Spleen (tissue), 7 donors: ENCODE measurements at regions not wholly inside any gene's neighbourhood (a gene's known extent, or its start where the extent isn't known, plus 50 kb on each side); places are given as distances from the start of the nearest gene placed in this dataset.

Experiments used
- CTCF ChIP-seq, 11 experiments: fragments of 200-600 bp in 7 of 11; fragments of 450-650 bp in 4 of 11; sonication (generic) in 4 of 11; IDR thresholded peaks in 8 of 11; conservative IDR thresholded peaks in 3 of 11; 1 replicate in 7 of 11; 2 replicates in 4 of 11; pipeline versions ENCODE4 v1.4.0 to v1.8.0; 2016 to 2021; ENCODE audit warnings: antibody characterized with exemption in 11 of 11, inconsistent platforms in 4 of 11, mild to moderate bottlenecking in 1 of 11
- POLR2A ChIP-seq, 3 donors: fragments of 450-650 bp; IDR thresholded peaks; one replicate each; pipeline ENCODE4 v1.5.1; 2017; ENCODE audit warnings: antibody characterized with exemption in 3 of 3, mild to moderate bottlenecking in 1 of 3
- POLR2AphosphoS5 ChIP-seq, 3 donors: sonication (generic); formaldehyde crosslinking; IDR thresholded peaks; one replicate each; pipeline ENCODE4 v1.5.1; 2017; ENCODE audit warnings: antibody characterized with exemption in 3 of 3
- donor health status: DM: no; HTN: no; CAD: no; lungs with moderate emphysema.
- donor health status: DM: no; HTN: no; CAD: no.
- donor health status: DM: no; HTN: no; CAD: no.

GRCh38 chr6:144873623-144874378 is 588.7 kb downstream of the UTRN start:
- no peak for TF ChIP-seq CTCF (IDR thresholded peaks at IDR 0.05 in 8 of 11, conservative IDR thresholded peaks at IDR 0.05 in 3 of 11)
- no peak for TF ChIP-seq POLR2A (IDR thresholded peaks at IDR 0.05)
- TF ChIP-seq POLR2AphosphoS5 (IDR thresholded peaks at IDR 0.05): no peak
